Naive thymus-derived CD4-positive, alpha-beta T cell (primary cell): ENCODE measurements at regions not wholly inside any gene's neighbourhood (a gene's known extent, or its start where the extent isn't known, plus 50 kb on each side); places are given as distances from the start of the nearest gene placed in this dataset.

Experiments used
- ATAC-seq: fragments of 150-1000 bp; cut with Tn5 transposase; 2 replicates; pipeline ENCODE4 v1.10.0; 2021; ENCODE audit warnings: mild to moderate bottlenecking, moderate library complexity
- CTCF ChIA-PET: fragments of 350-600 bp; sonication (Branson Sonifier 250); formaldehyde crosslinking; loops from one replicate; lab custom pipeline; 2021; ENCODE audit warnings: antibody characterized with exemption; lab: Charles Lee
- POLR2A ChIA-PET: fragments of 350-600 bp; sonication (Branson Sonifier 250); formaldehyde crosslinking; loops from one replicate; lab custom pipeline; 2021; ENCODE audit warnings: antibody characterized with exemption, inconsistent platforms; lab: Charles Lee
- DNase-seq, 9 donors: peaks; one replicate each; pipeline versions ENCODE4 v3.0.0 to v3.0.0-alpha.2; 2020 to 2022; ENCODE audit warnings: mixed read lengths in 1 of 9
- H3K27ac ChIP-seq: one replicate; pipeline ENCODE4 v1.7.0; 2013; ENCODE audit warnings: mild to moderate bottlenecking, low read depth, low read length, moderate library complexity
- H3K27me3 ChIP-seq, 2 donors: one replicate each; pipeline ENCODE4 v1.7.0; 2013; ENCODE audit warnings: low read length in 2 of 2, mild to moderate bottlenecking in 2 of 2, moderate library complexity in 2 of 2; ENCODE audit not compliant: control insufficient read depth in 2 of 2, insufficient read depth in 2 of 2
- H3K36me3 ChIP-seq, 3 experiments: 1 replicate in 2 of 3; 2 replicates in 1 of 3; pipeline ENCODE4 v1.7.0; 2013; ENCODE audit warnings: low read length in 3 of 3, mild to moderate bottlenecking in 3 of 3, moderate library complexity in 1 of 3; ENCODE audit not compliant: insufficient read depth in 3 of 3, control insufficient read depth in 2 of 3
- H3K4me1 ChIP-seq, 2 donors: one replicate each; pipeline ENCODE4 v1.7.0; 2013; ENCODE audit warnings: low read length in 2 of 2, mild to moderate bottlenecking in 2 of 2, moderate library complexity in 1 of 2; ENCODE audit not compliant: control insufficient read depth in 2 of 2, insufficient read depth in 2 of 2
- H3K4me3 ChIP-seq: 2 replicates; pipeline ENCODE4 v1.7.0; 2013; ENCODE audit warnings: mild to moderate bottlenecking, low read length
- H3K9me3 ChIP-seq, 3 experiments: 1 replicate in 2 of 3; 2 replicates in 1 of 3; pipeline ENCODE4 v1.7.0; 2013; ENCODE audit warnings: low read length in 3 of 3; ENCODE audit not compliant: control insufficient read depth in 2 of 3
- H3K27ac Mint-ChIP-seq, 9 donors: one replicate each; pipeline ENCODE4 v1.8.0; 2020 to 2022; ENCODE audit warnings: mixed read lengths in 9 of 9, mild to moderate bottlenecking in 8 of 9, moderate library complexity in 5 of 9, inconsistent platforms in 2 of 9
- H3K27me3 Mint-ChIP-seq, 5 donors: one replicate each; pipeline ENCODE4 v1.8.0; 2021 to 2022; ENCODE audit warnings: mixed read lengths in 5 of 5, mild to moderate bottlenecking in 1 of 5
- H3K36me3 Mint-ChIP-seq, 5 donors: one replicate each; pipeline ENCODE4 v1.8.0; 2020 to 2022; ENCODE audit warnings: mixed read lengths in 5 of 5, mild to moderate bottlenecking in 3 of 5, inconsistent platforms in 1 of 5
- H3K4me1 Mint-ChIP-seq, 7 donors: one replicate each; pipeline ENCODE4 v1.8.0; 2020 to 2022; ENCODE audit warnings: mixed read lengths in 7 of 7, mild to moderate bottlenecking in 3 of 7, inconsistent platforms in 1 of 7
- H3K4me3 Mint-ChIP-seq, 10 donors: one replicate each; pipeline ENCODE4 v1.8.0; 2020 to 2022; ENCODE audit warnings: mild to moderate bottlenecking in 10 of 10, mixed read lengths in 10 of 10, moderate library complexity in 6 of 10, inconsistent platforms in 2 of 10
- H3K9me3 Mint-ChIP-seq, 11 donors: one replicate each; pipeline ENCODE4 v1.8.0; 2020 to 2022; ENCODE audit warnings: mixed read lengths in 11 of 11, mild to moderate bottlenecking in 4 of 11, inconsistent platforms in 1 of 11, moderate library complexity in 1 of 11
- intact Hi-C, 2 donors: fragments of 100-400 bp; cut with micrococcal nuclease; formaldehyde crosslinking; loops; one replicate each; pipeline ENCODE4 v1.15.1; 2023

DNA sequence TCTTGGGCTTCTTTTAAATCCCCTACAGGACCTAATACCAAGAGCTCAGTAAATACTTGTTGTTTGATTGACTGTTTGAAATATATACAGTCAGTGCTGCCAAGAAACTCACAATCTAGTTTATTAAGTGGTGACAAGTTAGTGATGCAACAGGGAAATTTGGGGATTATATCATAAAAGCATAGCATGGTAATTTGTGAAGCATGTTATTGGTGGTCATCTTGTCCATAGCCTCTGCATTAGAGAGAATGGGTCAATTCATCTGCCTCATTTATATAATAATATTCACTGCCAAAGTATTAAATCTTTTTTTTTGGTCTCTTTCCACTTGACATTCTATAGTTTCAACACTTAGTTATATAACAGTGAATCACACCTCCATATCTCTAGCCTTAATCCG lies 138.2 kb upstream of the SPAG17 start:
- Mint-ChIP-seq H3K36me3 (no peaks in the 10 kb centered on the region), H3K27ac (no peak overlapping the region), H3K4me3 (no peak overlapping the region), H3K4me1 (no peaks in the 10 kb centered on the region), H3K27me3 (peaks cover 0 to 6% (median 4%) of the 10 kb centered on the region in 5 donors), H3K9me3 (peaks cover 0 to 21% (median 3%) of the 10 kb centered on the region in 11 donors)
- H3K27me3 ChIP-seq = no peaks in the 10 kb centered on the region
- no peaks in the 10 kb centered on the region for H3K4me1 ChIP-seq
- no peak for DNase-seq
- no peak for ATAC-seq
- H3K36me3 ChIP-seq = no peaks in the 10 kb centered on the region
- ChIA-PET CTCF (interaction anchor here (0.5 kb wide), 1 partner anchor 162 kb away, joined by 4 read pairs; no protein-coding TSS in a partner anchor), POLR2A (no interaction called here)
- H3K27ac ChIP-seq = no peak overlapping the region
- intact Hi-C loops = no loop called here
- no peaks in the 10 kb centered on the region for H3K9me3 ChIP-seq
- no peak overlapping the region for H3K4me3 ChIP-seq

DNA sequence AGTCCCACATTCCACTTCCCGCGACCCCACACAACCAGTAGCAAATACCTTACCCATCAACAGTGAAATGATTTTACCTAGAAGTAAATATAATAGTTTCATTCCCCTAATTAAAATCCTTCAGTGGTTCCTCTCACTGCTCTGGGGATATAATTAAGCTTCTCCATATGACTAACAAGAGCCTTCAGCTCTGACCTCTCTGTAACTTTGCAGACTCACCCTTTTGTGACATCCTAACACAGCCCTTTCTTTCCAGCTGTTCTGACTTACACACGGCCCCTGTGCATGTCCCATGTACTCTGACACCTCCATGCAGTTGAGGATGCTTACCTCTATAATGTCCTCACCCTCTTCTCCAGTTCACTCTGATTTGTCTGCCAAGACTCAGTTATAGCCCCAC lies 137.3 kb upstream of the SPAG17 start:
- H3K27me3 ChIP-seq = no peaks in the 10 kb centered on the region
- ATAC-seq (no peak), DNase-seq (no peak)
- H3K27ac Mint-ChIP-seq = no peak overlapping the region
- H3K4me3 ChIP-seq = no peak overlapping the region
- ChIA-PET CTCF (no interaction called here), POLR2A (no interaction called here)
- no peaks in the 10 kb centered on the region for H3K4me1 ChIP-seq
- H3K4me1 Mint-ChIP-seq = no peaks in the 10 kb centered on the region
- H3K4me3 Mint-ChIP-seq = no peak overlapping the region
- no peaks in the 10 kb centered on the region for H3K36me3 ChIP-seq
- H3K9me3 Mint-ChIP-seq = peaks cover 0 to 20% (median 4%) of the 10 kb centered on the region in 11 donors
- peaks cover 0 to 6% (median 4%) of the 10 kb centered on the region in 5 donors for H3K27me3 Mint-ChIP-seq
- H3K36me3 Mint-ChIP-seq = no peaks in the 10 kb centered on the region
- no peaks in the 10 kb centered on the region for H3K9me3 ChIP-seq
- intact Hi-C loops = no loop called here
- H3K27ac ChIP-seq = no peak overlapping the region

DNA sequence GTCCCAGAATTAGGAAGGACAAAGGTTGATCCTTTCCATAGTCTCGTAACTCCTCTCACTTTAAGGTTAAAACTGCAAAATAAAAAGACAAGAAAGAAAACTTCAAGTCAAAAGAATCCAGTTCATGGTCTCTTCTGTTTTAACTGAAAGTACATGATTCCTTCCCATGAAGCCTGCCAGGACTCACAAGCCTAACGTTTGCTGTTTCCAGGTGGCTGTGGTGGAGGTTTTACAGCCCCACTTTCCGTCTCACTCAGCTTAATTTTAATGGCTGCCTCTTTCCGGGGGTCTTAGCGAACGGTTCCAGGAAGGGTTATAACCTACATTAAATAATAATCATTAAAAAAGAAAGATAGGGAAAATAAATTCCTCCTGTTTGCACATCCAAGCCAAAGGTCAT lies 136.8 kb upstream of the SPAG17 start:
- intact Hi-C loops = no loop called here
- Mint-ChIP-seq H3K36me3 (no peaks in the 10 kb centered on the region), H3K27me3 (peaks cover 0 to 6% (median 4%) of the 10 kb centered on the region in 5 donors), H3K4me1 (no peaks in the 10 kb centered on the region), H3K27ac (no peak overlapping the region), H3K4me3 (no peak overlapping the region), H3K9me3 (peaks cover 0 to 20% (median 4%) of the 10 kb centered on the region in 11 donors)
- Histone ChIP-seq H3K9me3 (no peaks in the 10 kb centered on the region), H3K27ac (no peak overlapping the region), H3K4me3 (no peak overlapping the region), H3K36me3 (no peaks in the 10 kb centered on the region), H3K4me1 (no peaks in the 10 kb centered on the region), H3K27me3 (no peaks in the 10 kb centered on the region)
- no peak for DNase-seq
- ATAC-seq = no peak
- ChIA-PET POLR2A (no interaction called here), CTCF (no interaction called here)

DNA sequence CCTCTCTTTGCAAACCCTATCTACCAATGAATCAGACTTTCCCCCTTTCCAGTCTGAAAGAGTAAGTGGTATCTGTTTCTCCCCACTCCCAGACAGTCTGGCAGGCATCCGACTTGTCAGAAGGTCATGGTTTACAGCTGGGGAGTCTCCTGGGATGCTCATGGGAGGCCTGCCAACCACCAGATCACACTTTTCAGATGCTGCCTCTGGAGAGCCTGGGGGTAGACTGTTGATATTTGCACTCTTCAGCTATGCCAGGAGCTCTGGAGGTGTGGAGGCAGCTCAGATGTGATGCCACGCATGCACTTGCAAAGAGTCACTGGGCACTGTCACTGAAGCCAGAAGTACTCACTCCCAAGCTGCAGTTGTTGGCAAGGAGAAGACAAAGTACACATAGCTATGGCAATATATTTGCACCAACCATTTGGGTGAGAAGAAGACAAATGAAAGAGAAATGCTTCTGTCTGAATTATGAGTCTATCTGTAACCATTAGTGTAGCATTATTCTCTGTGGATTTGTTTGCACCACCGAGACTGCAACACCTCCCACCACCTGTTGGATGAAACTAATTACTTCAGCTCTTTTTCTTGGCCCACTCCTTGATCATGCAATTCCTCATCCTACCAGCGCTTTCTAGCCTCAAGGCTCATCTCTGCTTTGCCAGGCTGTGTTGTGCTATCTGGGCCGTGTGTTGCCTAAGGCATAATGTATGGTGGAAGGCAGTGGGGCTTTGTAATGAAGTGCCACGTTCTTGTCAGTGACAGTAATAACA lies 133.0 kb upstream of the SPAG17 start:
- Histone ChIP-seq H3K9me3 (no peaks in the 10 kb centered on the region), H3K36me3 (no peaks in the 10 kb centered on the region), H3K4me3 (no peak overlapping the region), H3K27ac (no peak overlapping the region), H3K4me1 (no peaks in the 10 kb centered on the region), H3K27me3 (no peaks in the 10 kb centered on the region)
- Mint-ChIP-seq H3K36me3 (no peaks in the 10 kb centered on the region), H3K9me3 (peaks cover 0 to 16% (median 8%) of the 10 kb centered on the region in 11 donors), H3K27me3 (peaks cover 0 to 4% (median 0%) of the 10 kb centered on the region in 5 donors), H3K4me3 (no peak overlapping the region), H3K4me1 (no peaks in the 10 kb centered on the region), H3K27ac (no peak overlapping the region)
- ATAC-seq (no peak), DNase-seq (no peak)
- ChIA-PET CTCF (no interaction called here), POLR2A (no interaction called here)
- intact Hi-C loops = no loop called here

DNA sequence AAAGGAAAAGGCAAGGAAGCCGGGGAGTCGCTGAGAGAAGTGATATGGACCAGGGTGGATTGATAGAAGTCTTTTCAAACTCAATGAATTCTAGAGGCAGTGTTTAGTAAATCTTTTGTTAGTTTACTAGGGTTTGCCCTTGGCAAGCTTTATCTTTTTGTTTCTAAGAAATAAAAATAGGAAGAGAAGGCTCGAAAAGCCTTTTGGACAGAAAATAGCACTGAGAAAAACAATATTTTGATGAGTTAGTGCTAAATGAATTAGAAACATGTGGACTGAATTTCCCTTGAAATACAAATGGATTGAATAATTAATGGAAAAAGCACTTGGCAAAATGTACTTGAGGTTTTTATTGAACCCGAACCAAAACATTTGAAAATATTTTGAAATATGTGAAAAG lies 121.8 kb upstream of the SPAG17 start:
- no peaks in the 10 kb centered on the region for H3K4me1 Mint-ChIP-seq
- H3K36me3 ChIP-seq = no peaks in the 10 kb centered on the region
- no peaks in the 10 kb centered on the region for H3K27me3 ChIP-seq
- ATAC-seq (no peak), DNase-seq (no peak)
- intact Hi-C loops = no loop called here
- no peaks in the 10 kb centered on the region for H3K4me1 ChIP-seq
- no peaks in the 10 kb centered on the region for H3K27me3 Mint-ChIP-seq
- H3K27ac ChIP-seq = no peak overlapping the region
- H3K9me3 Mint-ChIP-seq = peaks cover 0 to 9% (median 2%) of the 10 kb centered on the region in 11 donors
- no peaks in the 10 kb centered on the region for H3K9me3 ChIP-seq
- no peak overlapping the region for H3K4me3 ChIP-seq
- ChIA-PET POLR2A (no interaction called here), CTCF (no interaction called here)
- H3K36me3 Mint-ChIP-seq = no peaks in the 10 kb centered on the region
- no peak overlapping the region for H3K4me3 Mint-ChIP-seq
- no peak overlapping the region for H3K27ac Mint-ChIP-seq

DNA sequence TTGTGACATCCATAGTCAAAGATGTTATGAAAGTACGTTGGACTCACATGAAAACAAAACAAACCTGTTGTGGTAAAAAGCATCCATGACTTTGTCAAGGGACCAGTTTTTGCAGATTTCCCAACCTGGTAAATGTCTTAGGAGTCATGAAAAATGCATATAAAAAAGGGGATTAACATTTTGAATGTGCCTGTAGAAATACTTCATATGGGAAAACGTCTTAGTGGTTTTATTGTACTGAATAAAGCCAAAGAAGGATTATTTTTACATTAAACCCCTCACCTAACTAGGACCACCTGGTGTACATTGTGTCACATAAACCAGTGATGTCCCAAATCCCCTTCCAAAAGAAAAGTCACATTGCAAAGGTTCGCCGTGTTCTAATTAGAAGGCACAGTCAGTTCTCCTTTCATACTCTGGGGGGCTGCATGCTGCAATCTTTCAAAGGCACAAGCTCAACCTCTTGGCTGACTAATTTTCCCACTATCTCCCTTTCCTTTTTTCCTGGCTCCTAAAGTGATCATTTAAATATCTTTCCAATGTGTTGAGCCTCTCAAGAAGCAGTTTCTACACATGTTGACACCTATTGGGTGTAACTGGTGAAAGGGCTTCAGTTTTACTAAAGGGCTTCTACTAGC lies 119.8 kb upstream of the SPAG17 start:
- H3K4me3 Mint-ChIP-seq = no peak overlapping the region
- POLR2A ChIA-PET = no interaction called here

DNA sequence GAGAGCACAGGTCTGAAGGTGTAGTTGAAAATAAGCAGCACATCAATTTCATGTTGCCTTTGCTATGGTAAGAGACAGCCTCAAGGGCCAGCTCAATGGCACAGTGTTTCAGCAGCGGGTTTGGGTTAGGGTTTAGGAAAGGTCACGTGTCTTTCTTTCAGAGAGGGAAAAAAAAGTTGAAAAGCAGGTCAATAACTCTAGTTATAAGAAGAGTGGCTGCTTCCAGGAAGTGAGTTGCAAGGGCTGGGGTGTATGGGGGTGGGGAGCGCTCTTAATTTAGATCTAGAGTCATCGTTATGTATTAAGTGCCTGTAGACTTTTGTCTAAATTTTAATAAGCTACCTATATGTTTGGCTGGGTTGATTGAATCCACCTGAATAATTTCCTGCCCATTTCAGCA lies 118.5 kb upstream of the SPAG17 start:
- Mint-ChIP-seq H3K36me3 (no peaks in the 10 kb centered on the region), H3K9me3 (peaks cover 0 to 10% (median 0%) of the 10 kb centered on the region in 11 donors), H3K27ac (no peak overlapping the region), H3K27me3 (peaks cover 0 to 4% (median 0%) of the 10 kb centered on the region in 5 donors), H3K4me1 (no peaks in the 10 kb centered on the region), H3K4me3 (no peak overlapping the region)
- intact Hi-C loops = no loop called here
- H3K27me3 ChIP-seq = no peaks in the 10 kb centered on the region
- no peak overlapping the region for H3K27ac ChIP-seq
- ChIA-PET POLR2A (no interaction called here), CTCF (no interaction called here)
- ATAC-seq (no peak), DNase-seq (no peak)
- no peak overlapping the region for H3K4me3 ChIP-seq
- no peaks in the 10 kb centered on the region for H3K36me3 ChIP-seq
- H3K9me3 ChIP-seq = no peaks in the 10 kb centered on the region
- no peaks in the 10 kb centered on the region for H3K4me1 ChIP-seq

More for the DNA sequence above, 119.8 kb upstream of the SPAG17 start:
- no peaks in the 10 kb centered on the region for H3K9me3 ChIP-seq
- Mint-ChIP-seq H3K9me3 (peaks cover 0 to 6% (median 0%) of the 10 kb centered on the region in 11 donors), H3K36me3 (no peaks in the 10 kb centered on the region), H3K27ac (no peak overlapping the region), H3K4me1 (no peaks in the 10 kb centered on the region), H3K27me3 (peaks cover 0 to 2% (median 0%) of the 10 kb centered on the region in 5 donors)
- no peaks in the 10 kb centered on the region for H3K4me1 ChIP-seq
- intact Hi-C loops = no loop called here
- no peak overlapping the region for H3K4me3 ChIP-seq
- CTCF ChIA-PET = no interaction called here
- DNase-seq = no peak
- no peaks in the 10 kb centered on the region for H3K36me3 ChIP-seq
- no peaks in the 10 kb centered on the region for H3K27me3 ChIP-seq
- ATAC-seq = no peak
- no peak overlapping the region for H3K27ac ChIP-seq
